ENCODE measurements at regions not wholly inside any gene's neighbourhood (a gene's known extent, or its start where the extent isn't known, plus 50 kb on each side); places are given as distances from the start of the nearest gene placed in this dataset.

- WGBS: 92% methylated on average over 10 of the region's 10 CpGs
- H3K27ac ChIP-seq (ENCODE audit: low read depth): no peak overlapping the region
- no peak for DNase-seq (ENCODE audit: extremely low spot score)
- H3K4me1 ChIP-seq (ENCODE audit: insufficient read depth): no peaks in the 10 kb centered on the region
- H3K4me3 ChIP-seq (ENCODE audit: low read depth, low read length): no peak overlapping the region
- no peaks in the 10 kb centered on the region for H3K36me3 ChIP-seq (ENCODE audit: insufficient read depth)
These were observed 134.8 kb downstream of the CD83 start for GRCh38 chr6:14252271-14252850.

DNA sequence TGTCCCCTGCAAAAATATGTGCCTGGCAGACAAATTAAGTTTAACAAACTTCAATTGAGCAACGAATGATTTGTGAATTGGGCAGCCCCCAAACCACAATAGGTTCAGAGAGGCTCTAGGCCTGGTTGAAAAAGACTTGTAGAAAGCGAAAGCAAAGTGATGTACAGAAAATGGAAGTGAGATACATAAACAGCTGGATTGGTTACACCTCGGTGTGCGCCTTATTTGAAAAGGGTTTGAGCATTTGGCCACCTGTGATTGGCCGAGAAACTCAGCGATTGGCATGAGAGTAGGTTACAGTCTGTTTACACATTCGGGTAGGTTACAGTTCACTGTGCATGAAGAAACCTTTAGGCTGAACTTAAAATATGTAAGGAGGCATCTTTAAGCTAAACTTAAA lies 136.9 kb downstream of the CD83 start:
- WGBS: 95% methylated on average over 7 of the region's 7 CpGs

DNA sequence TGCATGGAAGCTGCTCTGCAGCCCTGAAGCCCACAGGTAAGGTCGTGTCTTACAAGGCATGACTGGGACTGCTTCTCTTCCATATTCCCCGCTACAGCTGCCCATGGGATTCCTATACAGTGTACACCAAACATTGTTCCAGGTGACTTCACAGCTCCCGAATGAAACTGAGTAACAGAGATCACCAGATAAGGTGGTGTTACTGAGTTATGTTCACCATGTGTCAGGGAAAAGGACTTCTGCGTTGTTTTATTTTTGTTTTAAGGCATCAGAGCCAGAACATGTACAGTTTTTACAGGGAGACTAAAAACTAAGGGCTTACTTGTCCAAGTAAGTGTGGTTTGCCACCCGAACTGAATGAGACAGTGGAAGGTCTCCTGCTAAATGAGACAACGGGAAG lies 138.3 kb downstream of the CD83 start:
- no peak overlapping the region for H3K27ac ChIP-seq (ENCODE audit: low read depth)
- H3K4me1 ChIP-seq (ENCODE audit: insufficient read depth): no peaks in the 10 kb centered on the region
- no peak for DNase-seq (ENCODE audit: extremely low spot score)
- no peak overlapping the region for H3K4me3 ChIP-seq (ENCODE audit: low read depth, low read length)
- H3K36me3 ChIP-seq (ENCODE audit: insufficient read depth): no peaks in the 10 kb centered on the region
- WGBS: 85% methylated on average over 6 of the region's 6 CpGs

More for the DNA sequence above, 136.9 kb downstream of the CD83 start:
- Histone ChIP-seq H3K4me1 (ENCODE audit: insufficient read depth) (no peaks in the 10 kb centered on the region), H3K4me3 (ENCODE audit: low read depth, low read length) (no peak overlapping the region), H3K27ac (ENCODE audit: low read depth) (no peak overlapping the region), H3K36me3 (ENCODE audit: insufficient read depth) (no peaks in the 10 kb centered on the region)
- no peak for DNase-seq (ENCODE audit: extremely low spot score)

- Histone ChIP-seq H3K4me3 (ENCODE audit: low read depth, low read length) (no peak overlapping the region), H3K36me3 (ENCODE audit: insufficient read depth) (no peaks in the 10 kb centered on the region), H3K4me1 (ENCODE audit: insufficient read depth) (no peaks in the 10 kb centered on the region), H3K27ac (ENCODE audit: low read depth) (no peak overlapping the region)
- DNase-seq (ENCODE audit: extremely low spot score): no peak
- 49% methylated on average over 2 of the region's 2 CpGs for WGBS
These were observed 140.5 kb downstream of the CD83 start for GRCh38 chr6:14258117-14258516.

- H3K4me3 ChIP-seq (ENCODE audit: low read depth, low read length): no peak overlapping the region
- H3K4me1 ChIP-seq (ENCODE audit: insufficient read depth): no peaks in the 10 kb centered on the region
- 78% methylated on average over 12 of the region's 12 CpGs for WGBS
- H3K36me3 ChIP-seq (ENCODE audit: insufficient read depth): no peaks in the 10 kb centered on the region
- H3K27ac ChIP-seq (ENCODE audit: low read depth): no peak overlapping the region
- no peak for DNase-seq (ENCODE audit: extremely low spot score)
These were observed 141.4 kb downstream of the CD83 start for GRCh38 chr6:14258695-14259593.

GRCh38 chr6:14259594-14260152 lies 142.1 kb downstream of the CD83 start:
- no peak for DNase-seq (ENCODE audit: extremely low spot score)
- H3K4me3 ChIP-seq (ENCODE audit: low read depth, low read length): no peak overlapping the region
- 84% methylated on average over 8 of the region's 8 CpGs for WGBS
- no peaks in the 10 kb centered on the region for H3K4me1 ChIP-seq (ENCODE audit: insufficient read depth)
- no peak overlapping the region for H3K27ac ChIP-seq (ENCODE audit: low read depth)
- H3K36me3 ChIP-seq (ENCODE audit: insufficient read depth): no peaks in the 10 kb centered on the region

- Histone ChIP-seq H3K4me3 (ENCODE audit: low read depth, low read length) (no peak overlapping the region), H3K4me1 (ENCODE audit: insufficient read depth) (no peaks in the 10 kb centered on the region), H3K27ac (ENCODE audit: low read depth) (no peak overlapping the region), H3K36me3 (ENCODE audit: insufficient read depth) (no peaks in the 10 kb centered on the region)
- WGBS: 98% methylated on average over 1 of the region's 1 CpG
- DNase-seq (ENCODE audit: extremely low spot score): no peak
These were observed 143.3 kb downstream of the CD83 start for GRCh38 chr6:14260839-14261238.

- Histone ChIP-seq H3K4me1 (ENCODE audit: insufficient read depth) (no peaks in the 10 kb centered on the region), H3K4me3 (ENCODE audit: low read depth, low read length) (no peak overlapping the region), H3K36me3 (ENCODE audit: insufficient read depth) (no peaks in the 10 kb centered on the region), H3K27ac (ENCODE audit: low read depth) (no peak overlapping the region)
- DNase-seq (ENCODE audit: extremely low spot score): no peak
- WGBS: 99% methylated on average over 1 of the region's 1 CpG
These were observed 146.4 kb downstream of the CD83 start for GRCh38 chr6:14263881-14264424.

GRCh38 chr6:14265049-14266021 lies 147.8 kb downstream of the CD83 start:
- WGBS: 88% methylated on average over 5 of the region's 5 CpGs
- H3K4me3 ChIP-seq (ENCODE audit: low read depth, low read length): no peak overlapping the region
- H3K36me3 ChIP-seq (ENCODE audit: insufficient read depth): no peaks in the 10 kb centered on the region
- no peaks in the 10 kb centered on the region for H3K4me1 ChIP-seq (ENCODE audit: insufficient read depth)
- H3K27ac ChIP-seq (ENCODE audit: low read depth): no peak overlapping the region
- no peak for DNase-seq (ENCODE audit: extremely low spot score)

- Histone ChIP-seq H3K4me3 (ENCODE audit: low read depth, low read length) (no peak overlapping the region), H3K36me3 (ENCODE audit: insufficient read depth) (no peaks in the 10 kb centered on the region), H3K4me1 (ENCODE audit: insufficient read depth) (no peaks in the 10 kb centered on the region), H3K27ac (ENCODE audit: low read depth) (no peak overlapping the region)
- no peak for DNase-seq (ENCODE audit: extremely low spot score)
- 84% methylated on average over 2 of the region's 2 CpGs for WGBS
These were observed 148.7 kb downstream of the CD83 start for GRCh38 chr6:14266266-14266665.

DNA sequence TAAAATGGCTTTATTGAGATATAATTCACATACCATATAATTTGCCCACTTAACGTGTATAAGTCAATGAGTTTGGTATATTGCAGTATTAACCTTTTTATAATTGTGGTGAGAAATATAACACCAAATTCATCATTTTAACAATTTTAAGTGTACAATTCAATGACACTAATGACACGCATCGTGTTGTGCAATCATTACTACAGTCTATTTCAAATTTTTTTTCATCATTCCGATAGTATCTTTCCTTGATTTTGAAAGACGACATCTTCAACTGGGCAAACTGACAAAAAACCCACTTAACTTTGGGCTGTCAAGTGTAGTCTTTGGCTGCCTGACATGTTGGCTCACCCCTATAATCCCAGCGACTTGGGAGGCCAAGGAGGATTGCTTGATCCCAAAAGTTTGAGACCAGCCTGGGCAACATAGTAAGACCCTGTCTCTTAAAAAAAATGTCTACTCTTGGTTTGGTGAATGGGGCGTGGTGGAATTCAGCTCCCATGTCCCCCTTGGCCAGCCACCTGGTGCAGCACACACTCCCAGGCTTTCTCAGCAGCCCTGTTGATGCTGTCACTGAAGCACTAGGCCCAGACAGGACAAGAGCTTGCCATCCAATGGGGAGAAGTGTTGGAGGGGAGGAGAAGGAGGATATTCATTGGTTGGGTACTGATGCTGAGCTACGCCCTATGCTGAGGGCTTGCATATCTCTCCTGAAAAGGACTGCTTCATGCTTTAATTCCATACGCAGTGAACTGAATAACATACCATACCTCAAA lies 150.5 kb downstream of the CD83 start:
- no peaks in the 10 kb centered on the region for H3K4me1 ChIP-seq (ENCODE audit: insufficient read depth)
- H3K4me3 ChIP-seq (ENCODE audit: low read depth, low read length): no peak overlapping the region
- DNase-seq (ENCODE audit: extremely low spot score): no peak
- H3K36me3 ChIP-seq (ENCODE audit: insufficient read depth): no peaks in the 10 kb centered on the region
- no peak overlapping the region for H3K27ac ChIP-seq (ENCODE audit: low read depth)
- WGBS: 95% methylated on average over 9 of the region's 9 CpGs

- H3K4me1 ChIP-seq (ENCODE audit: insufficient read depth): no peaks in the 10 kb centered on the region
- no peak overlapping the region for H3K27ac ChIP-seq (ENCODE audit: low read depth)
- no peaks in the 10 kb centered on the region for H3K36me3 ChIP-seq (ENCODE audit: insufficient read depth)
- no peak overlapping the region for H3K4me3 ChIP-seq (ENCODE audit: low read depth, low read length)
- 84% methylated on average over 2 of the region's 2 CpGs for WGBS
- DNase-seq (ENCODE audit: extremely low spot score): no peak
These were observed 151.9 kb downstream of the CD83 start for GRCh38 chr6:14269436-14269835.

Data from urinary bladder (tissue), 3 donors.